ENCODE measurements at regions not wholly inside any gene's neighbourhood (a gene's known extent, or its start where the extent isn't known, plus 50 kb on each side); places are given as distances from the start of the nearest gene placed in this dataset.

GRCh38 chr2:15737314-15738224 lies 145.9 kb downstream of the DDX1 start:
- Histone ChIP-seq H3K4me1 (ENCODE audit: control insufficient read depth, insufficient read depth, low read length) (0 out of 2 replicates have a peak, but pooled peaks cover 7% of the 10 kb centered on the region), H3K27me3 (ENCODE audit: control insufficient read depth, insufficient read depth, low read length) (no peaks in the 10 kb centered on the region), H3K27ac (ENCODE audit: low read depth, low read length) (no peak overlapping the region), H3K9me3 (ENCODE audit: control insufficient read depth, insufficient read depth, low read length) (no peaks in the 10 kb centered on the region), H3K4me3 (ENCODE audit: low read depth, low read length) (no peak overlapping the region), H3K9ac (ENCODE audit: low read depth, low read length) (no peak overlapping the region), H3K36me3 (ENCODE audit: control insufficient read depth, insufficient read depth, low read length) (no peaks in the 10 kb centered on the region)

DNA sequence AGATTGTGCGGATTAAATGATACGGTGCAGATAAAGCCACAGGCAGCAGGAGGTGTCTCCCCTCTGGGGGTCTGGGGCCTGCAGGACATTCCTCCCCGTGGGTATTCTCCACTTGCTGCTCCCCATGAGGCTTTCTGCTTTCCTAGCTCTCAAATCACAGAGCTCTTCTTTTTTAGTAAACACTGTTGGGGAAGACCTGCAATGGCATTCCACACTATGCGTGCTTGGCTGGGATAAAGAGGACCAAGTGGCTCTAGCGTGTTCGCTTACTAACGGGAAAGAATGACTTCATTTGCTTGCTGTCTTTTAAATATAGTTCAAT lies 146.5 kb downstream of the DDX1 start:
- no peak overlapping the region for H3K27ac ChIP-seq (ENCODE audit: low read depth, low read length)
- 0 out of 2 replicates have a peak, but pooled peaks cover 7% of the 10 kb centered on the region for H3K4me1 ChIP-seq (ENCODE audit: control insufficient read depth, insufficient read depth, low read length)
- H3K9me3 ChIP-seq (ENCODE audit: control insufficient read depth, insufficient read depth, low read length) = no peaks in the 10 kb centered on the region

GRCh38 chr2:15738943-15739342 lies 147.3 kb downstream of the DDX1 start:
- Histone ChIP-seq H3K4me1 (ENCODE audit: control insufficient read depth, insufficient read depth, low read length) (0 out of 2 replicates have a peak, but pooled peaks cover 7% of the 10 kb centered on the region), H3K9me3 (ENCODE audit: control insufficient read depth, insufficient read depth, low read length) (no peaks in the 10 kb centered on the region), H3K4me3 (ENCODE audit: low read depth, low read length) (no peak overlapping the region), H3K27ac (ENCODE audit: low read depth, low read length) (no peak overlapping the region), H3K36me3 (ENCODE audit: control insufficient read depth, insufficient read depth, low read length) (no peaks in the 10 kb centered on the region), H3K27me3 (ENCODE audit: control insufficient read depth, insufficient read depth, low read length) (no peaks in the 10 kb centered on the region), H3K9ac (ENCODE audit: low read depth, low read length) (no peak overlapping the region)

More for the DNA sequence above, 146.5 kb downstream of the DDX1 start:
- H3K36me3 ChIP-seq (ENCODE audit: control insufficient read depth, insufficient read depth, low read length) = no peaks in the 10 kb centered on the region
- H3K4me3 ChIP-seq (ENCODE audit: low read depth, low read length) = no peak overlapping the region
- no peak overlapping the region for H3K9ac ChIP-seq (ENCODE audit: low read depth, low read length)
- H3K27me3 ChIP-seq (ENCODE audit: control insufficient read depth, insufficient read depth, low read length) = no peaks in the 10 kb centered on the region

DNA sequence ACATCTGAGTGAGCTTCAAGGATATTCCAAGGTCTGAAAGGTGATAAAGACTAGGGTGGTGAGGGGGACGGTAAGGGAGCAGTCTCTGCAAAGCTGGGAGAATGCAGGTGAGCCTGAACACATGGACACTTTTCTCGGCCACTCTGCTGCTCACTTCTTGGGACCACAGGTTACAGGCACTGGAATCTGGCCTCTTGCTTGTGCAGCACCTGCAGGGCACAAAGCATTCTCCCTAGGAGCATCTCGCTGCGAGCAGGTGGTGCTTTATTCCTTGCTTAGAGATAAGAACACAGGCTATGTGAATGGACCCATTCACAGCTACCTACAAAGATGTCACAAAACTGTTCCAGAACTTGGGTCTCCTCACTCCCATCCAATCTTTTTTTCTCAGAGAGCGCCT lies 153.2 kb downstream of the DDX1 start:
- H3K4me1 ChIP-seq (ENCODE audit: control insufficient read depth, insufficient read depth, low read length) = peaks cover 5% of the 10 kb centered on the region; the same call in 1 of the 2 replicates
- H3K36me3 ChIP-seq (ENCODE audit: control insufficient read depth, insufficient read depth, low read length) = no peaks in the 10 kb centered on the region
- H3K27ac ChIP-seq (ENCODE audit: low read depth, low read length) = no peak overlapping the region
- H3K4me3 ChIP-seq (ENCODE audit: low read depth, low read length) = no peak overlapping the region
- no peaks in the 10 kb centered on the region for H3K9me3 ChIP-seq (ENCODE audit: control insufficient read depth, insufficient read depth, low read length)
- no peaks in the 10 kb centered on the region for H3K27me3 ChIP-seq (ENCODE audit: control insufficient read depth, insufficient read depth, low read length)
- H3K9ac ChIP-seq (ENCODE audit: low read depth, low read length) = no peak overlapping the region

DNA sequence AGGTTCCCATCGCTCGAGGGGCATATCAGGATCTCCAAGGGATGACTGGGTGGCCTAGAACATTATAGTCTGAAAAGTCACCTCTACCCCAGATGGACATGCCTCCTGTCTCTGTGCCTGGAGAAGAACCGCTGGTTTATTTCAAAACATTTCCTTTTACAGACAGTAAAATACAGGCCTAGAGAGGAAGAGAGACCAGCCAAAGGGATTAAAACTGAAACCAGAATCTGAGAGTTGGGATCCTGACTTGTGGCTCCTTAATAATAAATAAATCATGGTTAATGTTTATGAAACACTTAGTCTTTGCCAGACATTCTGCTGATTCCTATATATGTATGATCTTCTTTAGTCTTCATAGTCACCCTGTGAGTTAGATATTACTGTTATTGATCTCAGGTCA lies 153.7 kb downstream of the DDX1 start:
- Histone ChIP-seq H3K36me3 (ENCODE audit: control insufficient read depth, insufficient read depth, low read length) (no peaks in the 10 kb centered on the region), H3K4me1 (ENCODE audit: control insufficient read depth, insufficient read depth, low read length) (peaks cover 5% of the 10 kb centered on the region; the same call in 1 of the 2 replicates), H3K27me3 (ENCODE audit: control insufficient read depth, insufficient read depth, low read length) (no peaks in the 10 kb centered on the region), H3K27ac (ENCODE audit: low read depth, low read length) (no peak overlapping the region), H3K4me3 (ENCODE audit: low read depth, low read length) (no peak overlapping the region), H3K9ac (ENCODE audit: low read depth, low read length) (no peak overlapping the region), H3K9me3 (ENCODE audit: control insufficient read depth, insufficient read depth, low read length) (no peaks in the 10 kb centered on the region)

DNA sequence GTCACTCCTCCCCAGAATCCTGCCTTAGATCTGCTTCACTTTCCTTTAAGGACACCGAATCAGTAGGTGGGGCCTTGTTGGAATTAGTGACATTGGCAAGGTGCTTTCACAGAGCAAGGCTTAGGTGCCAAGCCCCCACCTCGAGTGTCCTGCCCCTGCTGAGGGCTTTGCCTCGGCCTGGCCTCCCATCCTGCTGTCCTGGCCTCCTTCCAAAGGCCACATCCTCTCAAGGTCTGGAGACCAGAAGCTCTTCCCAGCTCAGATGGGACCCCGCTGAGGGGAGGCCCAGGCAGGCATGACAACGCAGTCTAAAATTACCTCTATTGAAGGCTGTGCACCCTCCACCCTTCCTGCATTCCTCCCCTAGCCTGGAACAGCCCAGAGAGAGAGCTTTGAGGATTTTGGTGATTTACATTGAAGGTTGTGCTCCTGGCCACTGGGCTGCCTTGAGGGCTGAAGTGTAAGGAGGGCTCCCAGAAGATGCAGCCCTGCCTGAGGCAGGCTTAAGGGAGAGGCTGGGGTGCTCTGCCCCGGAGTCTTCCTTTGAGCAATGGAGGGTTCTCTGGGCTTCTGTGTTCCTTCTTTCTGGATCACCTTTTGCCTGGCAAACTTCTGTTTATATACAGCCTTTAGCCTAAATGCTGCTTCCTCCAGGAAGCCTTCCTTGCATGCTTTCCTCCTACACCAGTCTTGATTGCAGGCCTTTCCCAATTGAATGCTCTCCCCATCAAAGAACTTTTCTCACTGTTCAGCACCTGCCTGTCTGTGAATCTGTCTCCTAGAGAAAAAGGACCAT lies 154.4 kb downstream of the DDX1 start:
- H3K27me3 ChIP-seq (ENCODE audit: control insufficient read depth, insufficient read depth, low read length) = no peaks in the 10 kb centered on the region
- H3K36me3 ChIP-seq (ENCODE audit: control insufficient read depth, insufficient read depth, low read length) = no peaks in the 10 kb centered on the region
- H3K9me3 ChIP-seq (ENCODE audit: control insufficient read depth, insufficient read depth, low read length) = no peaks in the 10 kb centered on the region
- H3K27ac ChIP-seq (ENCODE audit: low read depth, low read length) = no peak overlapping the region
- H3K4me3 ChIP-seq (ENCODE audit: low read depth, low read length) = no peak overlapping the region
- H3K9ac ChIP-seq (ENCODE audit: low read depth, low read length) = no peak overlapping the region
- H3K4me1 ChIP-seq (ENCODE audit: control insufficient read depth, insufficient read depth, low read length) = peaks cover 5% of the 10 kb centered on the region; the same call in 1 of the 2 replicates

- H3K27ac ChIP-seq (ENCODE audit: low read depth, low read length) = peak overlapping the region; percentile 60
- H3K9ac ChIP-seq (ENCODE audit: low read depth, low read length) = no peak overlapping the region
- no peaks in the 10 kb centered on the region for H3K27me3 ChIP-seq (ENCODE audit: control insufficient read depth, insufficient read depth, low read length)
- H3K4me1 ChIP-seq (ENCODE audit: control insufficient read depth, insufficient read depth, low read length) = peaks cover 5% of the 10 kb centered on the region; the same call in 1 of the 2 replicates
- H3K4me3 ChIP-seq (ENCODE audit: low read depth, low read length) = no peak overlapping the region
- H3K9me3 ChIP-seq (ENCODE audit: control insufficient read depth, insufficient read depth, low read length) = no peaks in the 10 kb centered on the region
- no peaks in the 10 kb centered on the region for H3K36me3 ChIP-seq (ENCODE audit: control insufficient read depth, insufficient read depth, low read length)
These were observed 155.3 kb downstream of the DDX1 start for GRCh38 chr2:15746703-15747550.

DNA sequence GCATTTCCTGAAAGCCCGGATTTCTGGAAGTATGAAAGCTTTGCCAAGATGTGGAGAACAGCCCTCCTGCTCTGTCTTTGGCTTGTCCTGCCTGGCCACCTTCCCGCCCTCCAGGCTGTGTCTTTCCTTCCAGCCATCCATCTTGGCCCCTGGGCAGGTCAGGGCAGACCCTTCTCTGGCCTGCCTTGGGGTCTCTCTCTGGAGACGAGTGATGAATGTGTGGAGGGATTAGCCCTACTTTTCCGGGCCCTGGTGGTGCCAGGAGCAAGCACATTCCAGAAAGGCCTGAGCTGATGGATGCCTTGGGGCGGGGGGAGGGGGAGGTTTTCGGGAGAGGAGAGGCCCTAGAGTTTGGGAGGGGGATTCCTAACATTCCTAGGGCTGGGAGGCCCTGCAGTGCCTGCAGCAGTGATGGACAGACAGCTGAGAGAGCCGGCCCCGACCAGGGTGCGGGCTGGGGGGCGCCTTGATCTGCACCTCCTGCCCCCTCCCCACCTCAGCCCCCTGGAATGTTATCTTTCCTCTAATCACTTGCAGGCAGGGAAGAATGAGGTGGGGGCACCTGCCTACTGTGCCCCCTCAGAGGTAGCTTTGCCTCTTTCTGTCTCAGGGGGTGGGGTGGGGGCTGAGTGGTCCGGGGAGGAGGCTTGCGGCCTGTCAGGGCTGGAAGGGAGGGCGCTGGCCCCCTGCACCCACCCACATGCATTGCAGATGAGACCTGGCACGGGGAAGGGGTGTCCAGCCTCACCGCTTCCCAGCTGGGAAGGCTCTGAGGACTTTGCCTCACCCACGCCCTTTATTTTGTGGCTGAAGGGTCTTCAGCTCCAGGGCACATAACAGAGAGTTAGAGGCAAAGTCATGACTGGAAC lies 156.2 kb downstream of the DDX1 start:
- Histone ChIP-seq H3K9ac (ENCODE audit: low read depth, low read length) (no peak overlapping the region), H3K9me3 (ENCODE audit: control insufficient read depth, insufficient read depth, low read length) (no peaks in the 10 kb centered on the region), H3K4me1 (ENCODE audit: control insufficient read depth, insufficient read depth, low read length) (peaks cover 5% of the 10 kb centered on the region; the same call in 1 of the 2 replicates), H3K27ac (ENCODE audit: low read depth, low read length) (peak overlapping the region; percentile 60), H3K36me3 (ENCODE audit: control insufficient read depth, insufficient read depth, low read length) (no peaks in the 10 kb centered on the region), H3K4me3 (ENCODE audit: low read depth, low read length) (no peak overlapping the region), H3K27me3 (ENCODE audit: control insufficient read depth, insufficient read depth, low read length) (no peaks in the 10 kb centered on the region)

DNA sequence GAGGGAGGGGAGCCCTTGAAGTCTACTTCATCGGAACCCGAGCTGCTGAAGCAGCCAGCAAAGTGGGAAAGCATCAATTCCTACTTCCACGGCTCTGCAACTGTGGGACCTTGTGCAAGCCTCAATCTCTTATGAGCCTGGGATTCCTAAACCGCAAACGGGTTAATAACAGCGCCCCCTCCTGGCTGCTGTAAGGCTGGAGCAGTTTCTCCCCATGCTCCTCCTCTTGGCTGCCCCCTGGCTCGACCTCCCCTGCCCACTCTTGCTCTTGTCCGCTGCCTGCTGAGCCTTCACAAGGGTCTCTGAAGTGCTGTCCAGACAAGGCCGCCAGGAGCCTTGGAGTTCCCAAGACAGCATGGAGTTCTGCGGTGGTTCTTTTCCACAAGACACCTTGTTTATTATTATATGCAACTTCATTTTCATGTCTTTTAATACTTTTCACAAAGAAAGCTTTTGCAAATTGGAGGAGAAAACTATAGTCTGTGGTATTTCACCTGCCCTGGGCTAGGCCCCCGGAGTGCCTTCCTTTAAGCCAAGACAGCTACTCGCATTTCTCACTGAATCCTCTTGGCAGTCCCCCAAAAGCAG lies 157.2 kb downstream of the DDX1 start:
- no peak overlapping the region for H3K4me3 ChIP-seq (ENCODE audit: low read depth, low read length)
- no peak overlapping the region for H3K27ac ChIP-seq (ENCODE audit: low read depth, low read length)
- H3K4me1 ChIP-seq (ENCODE audit: control insufficient read depth, insufficient read depth, low read length) = peaks cover 5% of the 10 kb centered on the region; the same call in 1 of the 2 replicates
- no peaks in the 10 kb centered on the region for H3K9me3 ChIP-seq (ENCODE audit: control insufficient read depth, insufficient read depth, low read length)
- no peaks in the 10 kb centered on the region for H3K27me3 ChIP-seq (ENCODE audit: control insufficient read depth, insufficient read depth, low read length)
- no peak overlapping the region for H3K9ac ChIP-seq (ENCODE audit: low read depth, low read length)
- no peaks in the 10 kb centered on the region for H3K36me3 ChIP-seq (ENCODE audit: control insufficient read depth, insufficient read depth, low read length)
